ENCODE measurements at regions not wholly inside any gene's neighbourhood (a gene's known extent, or its start where the extent isn't known, plus 50 kb on each side); places are given as distances from the start of the nearest gene placed in this dataset.

- Histone ChIP-seq H3K9me3 (ENCODE audit: low read depth, low read length) (no peaks in the 10 kb centered on the region), H3K4me3 (no peak overlapping the region), H3K9ac (ENCODE audit: insufficient read length) (no peak overlapping the region), H3K27ac (no peak overlapping the region), H3K36me3 (ENCODE audit: insufficient read depth, low read length) (no peaks in the 10 kb centered on the region)
- no peak for DNase-seq (ENCODE audit: low read depth, low spot score)
- no peak for TF ChIP-seq POLR2AphosphoS5 (IDR thresholded peaks at IDR 0.05; ENCODE audit: borderline replicate concordance, low read depth, low read length)
- TF ChIP-seq EZH2 (IDR thresholded peaks at IDR 0.05): no peak
- TF ChIP-seq FOXP2 (optimal IDR thresholded peaks at IDR 0.05; ENCODE audit: control extremely low read depth, extremely low read length, insufficient read depth): no peak
Measured at GRCh38 chr1:55326496-55327243, 111.5 kb upstream of the USP24 start.

DNA sequence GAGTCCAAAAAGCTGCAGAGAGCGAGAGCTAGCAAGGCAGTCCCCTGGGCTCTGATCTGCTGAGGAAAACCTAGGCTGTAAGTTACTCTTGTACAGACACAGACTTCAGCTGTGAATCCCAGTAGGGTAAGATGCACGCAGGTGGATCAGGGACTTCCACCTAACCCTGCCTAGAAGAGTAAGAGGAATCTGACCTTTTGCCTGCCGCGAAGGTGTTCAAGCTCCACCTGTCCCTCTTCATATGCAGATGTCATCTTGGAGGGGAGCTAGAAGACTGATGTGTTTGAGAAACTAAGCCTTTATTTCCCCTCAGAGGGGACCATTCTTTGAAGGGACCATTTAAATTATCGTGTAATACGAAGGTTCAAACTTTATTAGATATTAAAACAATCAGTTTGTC lies 108.6 kb upstream of the USP24 start:
- H3K9me3 ChIP-seq (ENCODE audit: low read depth, low read length): no peaks in the 10 kb centered on the region
- no peak overlapping the region for H3K27ac ChIP-seq
- no peak for TF ChIP-seq FOXP2 (optimal IDR thresholded peaks at IDR 0.05; ENCODE audit: control extremely low read depth, extremely low read length, insufficient read depth)
- no peak for TF ChIP-seq POLR2AphosphoS5 (IDR thresholded peaks at IDR 0.05; ENCODE audit: borderline replicate concordance, low read depth, low read length)
- TF ChIP-seq EZH2 (IDR thresholded peaks at IDR 0.05): no peak
- no peak for DNase-seq (ENCODE audit: low read depth, low spot score)
- no peak overlapping the region for H3K9ac ChIP-seq (ENCODE audit: insufficient read length)
- H3K36me3 ChIP-seq (ENCODE audit: insufficient read depth, low read length): no peaks in the 10 kb centered on the region
- H3K4me3 ChIP-seq: no peak overlapping the region

- TF ChIP-seq EZH2 (IDR thresholded peaks at IDR 0.05): no peak
- TF ChIP-seq POLR2AphosphoS5 (IDR thresholded peaks at IDR 0.05; ENCODE audit: borderline replicate concordance, low read depth, low read length): no peak
- no peak for TF ChIP-seq FOXP2 (optimal IDR thresholded peaks at IDR 0.05; ENCODE audit: control extremely low read depth, extremely low read length, insufficient read depth)
- no peak for DNase-seq (ENCODE audit: low read depth, low spot score)
- Histone ChIP-seq H3K36me3 (ENCODE audit: insufficient read depth, low read length) (no peaks in the 10 kb centered on the region), H3K9ac (ENCODE audit: insufficient read length) (no peak overlapping the region), H3K4me3 (no peak overlapping the region), H3K27ac (no peak overlapping the region), H3K9me3 (ENCODE audit: low read depth, low read length) (no peaks in the 10 kb centered on the region)
Measured at GRCh38 chr1:55322842-55323241, 107.7 kb upstream of the USP24 start.

- Histone ChIP-seq H3K9ac (ENCODE audit: insufficient read length) (no peak overlapping the region), H3K9me3 (ENCODE audit: low read depth, low read length) (no peaks in the 10 kb centered on the region), H3K36me3 (ENCODE audit: insufficient read depth, low read length) (no peaks in the 10 kb centered on the region), H3K27ac (no peak overlapping the region), H3K4me3 (no peak overlapping the region)
- TF ChIP-seq FOXP2 (optimal IDR thresholded peaks at IDR 0.05; ENCODE audit: control extremely low read depth, extremely low read length, insufficient read depth) (no peak), EZH2 (IDR thresholded peaks at IDR 0.05) (no peak), POLR2AphosphoS5 (IDR thresholded peaks at IDR 0.05; ENCODE audit: borderline replicate concordance, low read depth, low read length) (no peak)
- DNase-seq (ENCODE audit: low read depth, low spot score): no peak
Measured at GRCh38 chr1:55321942-55322341, 106.8 kb upstream of the USP24 start.

DNA sequence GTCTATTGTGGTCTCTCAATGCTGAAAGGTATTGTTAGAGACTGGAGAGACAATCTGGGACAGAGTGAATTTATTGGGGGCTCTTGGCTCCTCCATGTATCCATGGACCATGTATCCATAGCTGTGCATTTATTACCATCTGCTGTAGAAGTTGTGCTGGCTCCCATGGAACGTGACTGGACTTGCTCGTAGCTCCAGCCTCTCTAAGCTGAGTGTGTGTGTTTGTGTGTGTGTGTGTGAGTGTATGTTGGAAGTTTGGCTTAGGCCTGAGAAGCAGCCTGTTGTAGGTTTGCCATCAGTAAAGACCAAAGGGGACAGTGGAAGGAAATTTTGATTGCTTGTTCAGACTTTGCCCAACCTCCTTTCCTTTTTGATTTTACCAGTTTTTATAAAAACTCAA lies 105.7 kb upstream of the USP24 start:
- Histone ChIP-seq H3K9me3 (ENCODE audit: low read depth, low read length) (no peaks in the 10 kb centered on the region), H3K27ac (no peak overlapping the region), H3K36me3 (ENCODE audit: insufficient read depth, low read length) (no peaks in the 10 kb centered on the region), H3K4me3 (no peak overlapping the region), H3K9ac (ENCODE audit: insufficient read length) (no peak overlapping the region)
- DNase-seq (ENCODE audit: low read depth, low spot score): no peak
- TF ChIP-seq FOXP2 (optimal IDR thresholded peaks at IDR 0.05; ENCODE audit: control extremely low read depth, extremely low read length, insufficient read depth) (no peak), EZH2 (IDR thresholded peaks at IDR 0.05) (no peak), POLR2AphosphoS5 (IDR thresholded peaks at IDR 0.05; ENCODE audit: borderline replicate concordance, low read depth, low read length) (no peak)

DNA sequence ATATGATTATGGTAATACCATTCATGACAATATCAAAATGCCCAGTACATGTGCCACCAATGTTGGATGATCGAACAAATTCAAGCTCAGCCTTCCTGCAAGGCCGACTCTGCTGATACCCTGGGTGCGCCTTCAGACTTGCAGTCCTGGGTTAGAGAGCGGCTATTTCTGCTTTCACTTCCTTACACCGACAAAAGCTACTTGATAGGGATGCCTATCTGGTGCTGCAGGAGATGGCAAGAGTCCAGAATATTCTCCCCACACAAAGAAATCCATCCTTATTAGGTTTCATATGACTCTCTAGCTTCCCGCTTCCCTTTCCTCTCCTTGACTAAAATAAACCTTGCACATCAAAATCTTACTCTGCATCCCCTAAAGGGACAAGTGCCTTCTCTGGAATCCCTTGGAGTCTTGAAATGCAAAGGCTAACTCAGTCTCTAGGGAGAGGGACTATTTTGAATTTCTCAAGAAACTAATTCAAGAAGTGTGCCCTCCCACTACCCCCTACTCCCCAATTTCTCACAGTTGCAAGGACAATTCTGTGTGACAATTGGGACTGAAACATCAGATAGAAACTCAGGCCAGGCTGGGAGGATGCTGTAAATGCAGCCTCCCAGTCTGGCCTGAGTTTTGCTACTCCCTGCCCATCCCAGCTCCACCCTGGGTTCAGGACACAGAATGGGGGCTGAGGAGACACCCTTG lies 103.1 kb upstream of the USP24 start:
- H3K4me3 ChIP-seq: no peak overlapping the region
- TF ChIP-seq POLR2AphosphoS5 (IDR thresholded peaks at IDR 0.05; ENCODE audit: borderline replicate concordance, low read depth, low read length) (no peak), EZH2 (IDR thresholded peaks at IDR 0.05) (no peak), FOXP2 (optimal IDR thresholded peaks at IDR 0.05; ENCODE audit: control extremely low read depth, extremely low read length, insufficient read depth) (no peak)
- DNase-seq (ENCODE audit: low read depth, low spot score): no peak

GRCh38 chr1:55317673-55318072 lies 102.5 kb upstream of the USP24 start:
- Histone ChIP-seq H3K36me3 (ENCODE audit: insufficient read depth, low read length) (no peaks in the 10 kb centered on the region), H3K9me3 (ENCODE audit: low read depth, low read length) (no peaks in the 10 kb centered on the region), H3K27ac (no peak overlapping the region), H3K4me3 (no peak overlapping the region), H3K9ac (ENCODE audit: insufficient read length) (no peak overlapping the region)
- TF ChIP-seq FOXP2 (optimal IDR thresholded peaks at IDR 0.05; ENCODE audit: control extremely low read depth, extremely low read length, insufficient read depth) (no peak), EZH2 (IDR thresholded peaks at IDR 0.05) (no peak), POLR2AphosphoS5 (IDR thresholded peaks at IDR 0.05; ENCODE audit: borderline replicate concordance, low read depth, low read length) (no peak)
- no peak for DNase-seq (ENCODE audit: low read depth, low spot score)

More for the DNA sequence above, 103.1 kb upstream of the USP24 start:
- Histone ChIP-seq H3K36me3 (ENCODE audit: insufficient read depth, low read length) (no peaks in the 10 kb centered on the region), H3K27ac (no peak overlapping the region), H3K9me3 (ENCODE audit: low read depth, low read length) (no peaks in the 10 kb centered on the region), H3K9ac (ENCODE audit: insufficient read length) (no peak overlapping the region)

DNA sequence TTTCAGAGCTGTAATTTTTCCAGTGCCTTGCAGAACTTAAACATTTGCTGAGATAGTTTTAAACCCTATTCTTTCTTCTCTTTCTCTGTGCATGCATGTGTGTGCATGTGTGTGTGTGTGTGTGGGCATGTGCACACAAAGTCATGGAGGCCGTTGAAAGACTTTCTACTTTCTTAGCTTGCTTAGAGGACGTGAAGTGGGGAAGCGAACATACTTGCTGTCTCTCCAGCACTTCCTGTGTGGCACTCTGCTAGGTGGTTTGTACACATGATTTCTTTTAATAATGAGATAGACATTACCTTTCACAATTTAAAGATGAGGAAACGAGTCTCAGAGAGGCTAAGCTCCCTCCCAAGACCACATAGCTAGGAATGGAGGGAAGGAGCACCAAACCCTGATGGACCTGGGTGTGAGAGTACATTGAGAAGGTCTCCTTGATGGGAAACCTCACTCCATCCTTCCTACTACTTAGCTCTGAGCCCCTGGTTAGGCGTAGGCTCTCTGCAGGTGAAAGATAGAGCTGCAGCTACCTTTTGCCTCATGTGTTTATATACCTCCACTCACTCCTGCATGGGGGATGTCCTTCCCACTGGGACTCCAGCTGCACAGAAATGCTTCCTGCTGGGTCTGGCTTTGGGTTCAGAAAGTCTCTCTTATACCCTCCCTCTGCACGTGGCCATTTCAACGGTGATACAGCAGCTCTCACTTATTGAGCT lies 101.9 kb upstream of the USP24 start:
- TF ChIP-seq FOXP2 (optimal IDR thresholded peaks at IDR 0.05; ENCODE audit: control extremely low read depth, extremely low read length, insufficient read depth) (no peak), EZH2 (IDR thresholded peaks at IDR 0.05) (no peak)
- no peak overlapping the region for H3K27ac ChIP-seq
- H3K9ac ChIP-seq (ENCODE audit: insufficient read length): no peak overlapping the region
- H3K4me3 ChIP-seq: no peak overlapping the region
- H3K9me3 ChIP-seq (ENCODE audit: low read depth, low read length): no peaks in the 10 kb centered on the region
- no peaks in the 10 kb centered on the region for H3K36me3 ChIP-seq (ENCODE audit: insufficient read depth, low read length)
- DNase-seq (ENCODE audit: low read depth, low spot score): no peak
